HepG2 (cell line): ENCODE measurements at regions not wholly inside any gene's neighbourhood (a gene's known extent, or its start where the extent isn't known, plus 50 kb on each side); places are given as distances from the start of the nearest gene placed in this dataset.

Experiments
- CBX1 ChIP-seq: IDR thresholded peaks from one replicate; pipeline ENCODE4 v1.6.1; 2016; ENCODE audit warnings: antibody characterized with exemption, low read depth
- CCAR2 ChIP-seq: fragments of 200-400 bp; formaldehyde crosslinking; optimal IDR thresholded peaks from 2 replicates; pipeline ENCODE3; 2018; ENCODE audit warnings: low read depth, mild to moderate bottlenecking, low read length, moderate library complexity
- E2F5 ChIP-seq: sonication (generic); formaldehyde crosslinking; conservative IDR thresholded peaks from 2 replicates; pipeline ENCODE4 v1.4.0; 2020; ENCODE audit warnings: missing genetic modification reagents
- ETV6 ChIP-seq: sonication (generic); formaldehyde crosslinking; conservative IDR thresholded peaks from 2 replicates; pipeline ENCODE4 v1.4.0; 2020; ENCODE audit warnings: missing genetic modification reagents
- GLI4 ChIP-seq: sonication (generic); formaldehyde crosslinking; IDR thresholded peaks from 2 replicates; pipeline ENCODE4 v1.5.1; 2020; ENCODE audit warnings: missing genetic modification reagents, mild to moderate bottlenecking, moderate library complexity, borderline replicate concordance
- JARID2 ChIP-seq: sonication (generic); formaldehyde crosslinking; IDR thresholded peaks from 2 replicates; pipeline ENCODE4 v1.8.1; 2023; ENCODE audit warnings: missing genetic modification reagents, inconsistent platforms; ENCODE audit not compliant: insufficient replicate concordance
- MED13 ChIP-seq: sonication (generic); formaldehyde crosslinking; IDR thresholded peaks from 2 replicates; pipeline ENCODE4 v1.5.0; 2020; ENCODE audit warnings: missing genetic modification reagents
- RERE ChIP-seq: IDR thresholded peaks from 2 replicates; pipeline ENCODE4 v1.6.1; 2016; ENCODE audit warnings: low read depth, missing genetic modification reagents, missing compliant biosample characterization
- RORA ChIP-seq: sonication (generic); formaldehyde crosslinking; IDR thresholded peaks from 2 replicates; pipeline ENCODE4 v1.5.0; 2020; ENCODE audit warnings: mild to moderate bottlenecking, missing genetic modification reagents, moderate library complexity
- SMC3 ChIP-seq: IDR thresholded peaks from 2 replicates; pipeline ENCODE4 v1.6.1; 2011; ENCODE audit warnings: low read length, improper control_type of control experiment
- TAF15 ChIP-seq: fragments of 200-400 bp; formaldehyde crosslinking; IDR thresholded peaks from one replicate; pipeline ENCODE4 v1.6.1; 2018; ENCODE audit warnings: mild to moderate bottlenecking, low read depth, low read length; ENCODE audit not compliant: poor library complexity, severe bottlenecking
- TBX2 ChIP-seq: sonication (generic); formaldehyde crosslinking; IDR thresholded peaks from 2 replicates; pipeline ENCODE4 v1.5.0; 2020; ENCODE audit warnings: missing genetic modification reagents, mild to moderate bottlenecking, borderline replicate concordance
- TMF1 ChIP-seq: sonication (generic); formaldehyde crosslinking; IDR thresholded peaks from 2 replicates; pipeline ENCODE4 v1.8.1; 2022; ENCODE audit warnings: low read depth, missing genetic modification reagents
- ZFYVE20 ChIP-seq: sonication (generic); formaldehyde crosslinking; IDR thresholded peaks from 2 replicates; pipeline ENCODE4 v1.8.0; 2023; ENCODE audit warnings: low read depth, mild to moderate bottlenecking, moderate library complexity, missing genetic modification reagents, borderline replicate concordance
- ZNF12 ChIP-seq: sonication (generic); formaldehyde crosslinking; IDR thresholded peaks from 2 replicates; pipeline ENCODE4 v1.5.0; 2020; ENCODE audit warnings: missing genetic modification reagents
- ZNF143 ChIP-seq: sonication (generic); formaldehyde crosslinking; IDR thresholded peaks from 2 replicates; pipeline ENCODE4 v1.4.0; 2020; ENCODE audit warnings: missing genetic modification reagents
- ZNF501 ChIP-seq: sonication (generic); formaldehyde crosslinking; IDR thresholded peaks from 2 replicates; pipeline ENCODE4 v1.5.1; 2020; ENCODE audit warnings: mild to moderate bottlenecking, moderate library complexity, missing genetic modification reagents
- ZNF562 ChIP-seq: sonication (generic); formaldehyde crosslinking; IDR thresholded peaks from 2 replicates; pipeline ENCODE4 v1.8.0; 2022; ENCODE audit warnings: missing genetic modification reagents, borderline replicate concordance
- ZNF570 ChIP-seq: sonication (generic); formaldehyde crosslinking; IDR thresholded peaks from 2 replicates; pipeline ENCODE4 v1.4.0; 2020; ENCODE audit warnings: mild to moderate bottlenecking, missing genetic modification reagents, borderline replicate concordance
- ZNF773 ChIP-seq: sonication (generic); formaldehyde crosslinking; IDR thresholded peaks from 2 replicates; pipeline ENCODE4 v1.4.0; 2020; ENCODE audit warnings: missing genetic modification reagents, borderline replicate concordance
- ZNF775 ChIP-seq: sonication (generic); formaldehyde crosslinking; IDR thresholded peaks from 2 replicates; pipeline ENCODE4 v1.4.0; 2020; ENCODE audit warnings: missing genetic modification reagents, mild to moderate bottlenecking, moderate library complexity, borderline replicate concordance
- ZSCAN22 ChIP-seq: sonication (generic); formaldehyde crosslinking; IDR thresholded peaks from 2 replicates; pipeline ENCODE4 v1.4.0; 2020; ENCODE audit warnings: mild to moderate bottlenecking, missing genetic modification reagents
- ZSCAN25 ChIP-seq: sonication (generic); formaldehyde crosslinking; IDR thresholded peaks from 2 replicates; pipeline ENCODE4 v1.8.0; 2022; ENCODE audit warnings: mild to moderate bottlenecking, missing genetic modification reagents
- ZZZ3 ChIP-seq: sonication (generic); formaldehyde crosslinking; IDR thresholded peaks from 2 replicates; pipeline ENCODE4 v1.4.0; 2020; ENCODE audit warnings: missing genetic modification reagents, mild to moderate bottlenecking, borderline replicate concordance

DNA sequence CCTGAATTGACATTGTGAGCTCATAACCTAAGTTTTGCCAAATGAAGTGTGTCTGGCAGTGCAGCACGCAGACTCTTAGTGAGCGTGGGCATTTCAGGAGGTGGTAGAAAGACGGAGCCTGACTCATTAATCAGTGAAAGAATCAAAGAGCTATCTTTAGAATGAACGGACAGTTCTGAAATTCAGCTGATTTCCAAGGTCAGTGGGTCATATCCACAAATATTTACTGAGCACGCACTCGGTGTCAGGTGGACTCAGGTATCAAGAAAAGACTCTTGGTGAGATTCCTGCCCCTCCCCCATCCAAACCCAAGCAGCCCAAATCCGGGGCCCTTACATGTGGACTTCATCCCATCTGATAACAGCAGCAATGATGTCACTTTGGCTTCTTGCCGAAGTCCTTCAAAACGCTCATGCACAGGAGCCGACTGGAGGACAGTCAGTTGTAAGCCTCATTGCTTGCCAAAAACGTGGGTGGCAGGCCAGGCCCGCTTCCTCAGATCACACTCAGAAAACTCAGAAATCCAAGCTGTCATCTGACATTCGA, 185.8 kb downstream of the HS3ST3A1 start (continued):
- TF ChIP-seq JARID2 (CRISPR knock-in tag) (no peak), CCAR2 (no peak), ZSCAN25 (CRISPR knock-in tag) (no peak), TBX2 (CRISPR knock-in tag) (peak; percentile 88), ZZZ3 (CRISPR knock-in tag) (no peak), ZNF143 (CRISPR knock-in tag) (no peak; the same call in 1 of the 2 replicates), ZSCAN22 (no peak), GLI4 (no peak), ZNF12 (CRISPR knock-in tag) (no peak), RERE (CRISPR knock-in tag) (peak; percentile 74), ZNF773 (CRISPR knock-in tag) (peak; percentile 68; the same call in 1 of the 2 replicates), TAF15 (no peak), ZNF501 (CRISPR knock-in tag) (peak; percentile 63), MED13 (CRISPR knock-in tag) (peak; percentile 97), ETV6 (CRISPR knock-in tag) (no peak), TMF1 (CRISPR knock-in tag) (no peak), ZNF562 (CRISPR knock-in tag) (no peak), ZNF570 (CRISPR knock-in tag) (no peak), RORA (CRISPR knock-in tag) (no peak), CBX1 (no peak), ZFYVE20 (CRISPR knock-in tag) (no peak), E2F5 (CRISPR knock-in tag) (no peak), ZNF775 (CRISPR knock-in tag) (no peak), SMC3 (peak; percentile 25; the same call in 1 of the 2 replicates)
